ENCODE measurements at regions not wholly inside any gene's neighbourhood (a gene's known extent, or its start where the extent isn't known, plus 50 kb on each side); places are given as distances from the start of the nearest gene placed in this dataset.

- TF ChIP-seq, protein P1, sequence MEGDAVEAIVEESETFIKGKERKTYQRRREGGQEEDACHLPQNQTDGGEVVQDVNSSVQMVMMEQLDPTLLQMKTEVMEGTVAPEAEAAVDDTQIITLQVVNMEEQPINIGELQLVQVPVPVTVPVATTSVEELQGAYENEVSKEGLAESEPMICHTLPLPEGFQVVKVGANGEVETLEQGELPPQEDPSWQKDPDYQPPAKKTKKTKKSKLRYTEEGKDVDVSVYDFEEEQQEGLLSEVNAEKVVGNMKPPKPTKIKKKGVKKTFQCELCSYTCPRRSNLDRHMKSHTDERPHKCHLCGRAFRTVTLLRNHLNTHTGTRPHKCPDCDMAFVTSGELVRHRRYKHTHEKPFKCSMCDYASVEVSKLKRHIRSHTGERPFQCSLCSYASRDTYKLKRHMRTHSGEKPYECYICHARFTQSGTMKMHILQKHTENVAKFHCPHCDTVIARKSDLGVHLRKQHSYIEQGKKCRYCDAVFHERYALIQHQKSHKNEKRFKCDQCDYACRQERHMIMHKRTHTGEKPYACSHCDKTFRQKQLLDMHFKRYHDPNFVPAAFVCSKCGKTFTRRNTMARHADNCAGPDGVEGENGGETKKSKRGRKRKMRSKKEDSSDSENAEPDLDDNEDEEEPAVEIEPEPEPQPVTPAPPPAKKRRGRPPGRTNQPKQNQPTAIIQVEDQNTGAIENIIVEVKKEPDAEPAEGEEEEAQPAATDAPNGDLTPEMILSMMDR (IDR thresholded peaks at IDR 0.05) = no peak
- TF ChIP-seq POLR2A (IDR thresholded peaks at IDR 0.05) = no peak
Observed at GRCh38 chr11:91966368-91966767, 258.2 kb upstream of the FAT3 start.
